WTC11 (cell line): ENCODE measurements at regions not wholly inside any gene's neighbourhood (a gene's known extent, or its start where the extent isn't known, plus 50 kb on each side); places are given as distances from the start of the nearest gene placed in this dataset.

ENCODE experiments used
- ATAC-seq: fragments of 200-7000 bp; cut with Tn5 transposase; 2 replicates; pipeline ENCODE4 v1.10.0; 2021; ENCODE audit warnings: mild to moderate bottlenecking, moderate library complexity
- CTCF ChIA-PET: fragments of 300-600 bp; sonication (Branson Sonifier 250); formaldehyde crosslinking; loops from one replicate; lab custom pipeline; 2021; ENCODE audit warnings: antibody characterized with exemption; lab: Charles Lee
- POLR2A ChIA-PET: fragments of 350-600 bp; sonication (Branson Sonifier 250); formaldehyde crosslinking; loops from one replicate; lab custom pipeline; 2021; ENCODE audit warnings: antibody characterized with exemption; lab: Charles Lee
- DNase-seq: peaks from one replicate; pipeline ENCODE4 v3.0.0; 2021; ENCODE audit warnings: low spot score
- H3K27ac Mint-ChIP-seq: 2 replicates; pipeline ENCODE4 v1.8.0; 2021; ENCODE audit warnings: mixed read lengths
- H3K27me3 Mint-ChIP-seq: 2 replicates; pipeline ENCODE4 v1.8.0; 2021; ENCODE audit warnings: low read depth, mild to moderate bottlenecking, moderate library complexity, mixed read lengths
- H3K36me3 Mint-ChIP-seq: 2 replicates; pipeline ENCODE4 v1.8.0; 2021; ENCODE audit warnings: mixed read lengths
- H3K4me1 Mint-ChIP-seq: 2 replicates; pipeline ENCODE4 v1.8.0; 2022; ENCODE audit warnings: mixed read lengths
- H3K4me3 Mint-ChIP-seq: 2 replicates; pipeline ENCODE4 v1.8.0; 2021; ENCODE audit warnings: mild to moderate bottlenecking, moderate library complexity, mixed read lengths
- H3K9me3 Mint-ChIP-seq: 2 replicates; pipeline ENCODE4 v1.8.0; 2021; ENCODE audit warnings: mixed read lengths
- ATF1 ChIP-seq: sonication (generic); formaldehyde crosslinking; IDR thresholded peaks from 2 replicates; pipeline ENCODE4 v1.8.1; 2023; ENCODE audit warnings: mild to moderate bottlenecking, moderate library complexity, missing genetic modification reagents
- ATF3 ChIP-seq: sonication (generic); formaldehyde crosslinking; conservative IDR thresholded peaks from 2 replicates; pipeline ENCODE4 v1.8.1; 2022; ENCODE audit warnings: mild to moderate bottlenecking, missing genetic modification reagents
- JUN ChIP-seq: sonication (generic); formaldehyde crosslinking; IDR thresholded peaks from 2 replicates; pipeline ENCODE4 v1.8.0; 2023; ENCODE audit warnings: mild to moderate bottlenecking, missing genetic modification reagents
- MAX ChIP-seq: sonication (generic); formaldehyde crosslinking; IDR thresholded peaks from 2 replicates; pipeline ENCODE4 v1.8.0; 2022; ENCODE audit warnings: mild to moderate bottlenecking, missing genetic modification reagents
- MYBL2 ChIP-seq: sonication (generic); formaldehyde crosslinking; IDR thresholded peaks from 2 replicates; pipeline ENCODE4 v1.8.1; 2023; ENCODE audit warnings: mild to moderate bottlenecking, moderate library complexity, missing genetic modification reagents
- NFATC4 ChIP-seq: fragments of 250-450 bp; sonication (Bioruptor Pico); IDR thresholded peaks from 2 replicates; pipeline ENCODE4 v1.9.0; 2021; ENCODE audit warnings: mild to moderate bottlenecking
- NR1H2 ChIP-seq: sonication (generic); formaldehyde crosslinking; IDR thresholded peaks from 2 replicates; pipeline ENCODE4 v1.9.0; 2021; ENCODE audit warnings: mild to moderate bottlenecking, moderate library complexity, missing genetic modification reagents
- PRDM15 ChIP-seq: sonication (generic); formaldehyde crosslinking; IDR thresholded peaks from 2 replicates; pipeline ENCODE4 v1.8.0; 2022; ENCODE audit warnings: missing genetic modification reagents
- SOX15 ChIP-seq: fragments of 250-450 bp; sonication (Bioruptor Pico); IDR thresholded peaks from 2 replicates; pipeline ENCODE4 v1.9.0; 2021; ENCODE audit warnings: mild to moderate bottlenecking
- TEAD1 ChIP-seq: sonication (generic); formaldehyde crosslinking; IDR thresholded peaks from 2 replicates; pipeline ENCODE4 v1.8.0; 2022; ENCODE audit warnings: mild to moderate bottlenecking, missing genetic modification reagents
- TEAD4 ChIP-seq: sonication (generic); formaldehyde crosslinking; IDR thresholded peaks from 2 replicates; pipeline ENCODE4 v1.8.0; 2022; ENCODE audit warnings: mild to moderate bottlenecking, missing genetic modification reagents
- TP53 ChIP-seq: sonication (generic); formaldehyde crosslinking; IDR thresholded peaks from 2 replicates; pipeline ENCODE4 v1.8.1; 2023; ENCODE audit warnings: mild to moderate bottlenecking, missing genetic modification reagents
- USF2 ChIP-seq: sonication (generic); formaldehyde crosslinking; IDR thresholded peaks from 2 replicates; pipeline ENCODE4 v1.8.1; 2023; ENCODE audit warnings: mild to moderate bottlenecking, missing genetic modification reagents, moderate library complexity
- ZNF219 ChIP-seq: sonication (generic); formaldehyde crosslinking; IDR thresholded peaks from 2 replicates; pipeline ENCODE4 v1.8.0; 2023; ENCODE audit warnings: missing genetic modification reagents, mild to moderate bottlenecking, borderline replicate concordance
- ZNF281 ChIP-seq: sonication (generic); formaldehyde crosslinking; IDR thresholded peaks from 2 replicates; pipeline ENCODE4 v1.8.0; 2023; ENCODE audit warnings: mild to moderate bottlenecking, missing genetic modification reagents
- ZNF396 ChIP-seq: fragments of 250-450 bp; sonication (Bioruptor Pico); IDR thresholded peaks from 2 replicates; pipeline ENCODE4 v1.8.0; 2021; ENCODE audit warnings: mild to moderate bottlenecking, moderate library complexity, borderline replicate concordance
- ZNF532 ChIP-seq: fragments of 250-450 bp; sonication (Bioruptor Pico); IDR thresholded peaks from 2 replicates; pipeline ENCODE4 v1.9.0; 2021; ENCODE audit warnings: mild to moderate bottlenecking, borderline replicate concordance
- TF ChIP-seq, protein P1 (sequence below): sonication (generic); formaldehyde crosslinking; IDR thresholded peaks from 2 replicates; pipeline ENCODE4 v1.8.1; 2022; ENCODE audit warnings: low read depth, mild to moderate bottlenecking, moderate library complexity, missing genetic modification reagents, borderline replicate concordance
- TF ChIP-seq, protein P2 (sequence below): sonication (generic); formaldehyde crosslinking; IDR thresholded peaks from 2 replicates; pipeline ENCODE4 v1.8.1; 2022; ENCODE audit warnings: missing genetic modification reagents, borderline replicate concordance
- TF ChIP-seq, protein P3 (sequence below): sonication (generic); formaldehyde crosslinking; IDR thresholded peaks from 2 replicates; pipeline ENCODE4 v1.8.0; 2023; ENCODE audit warnings: missing genetic modification reagents

DNA sequence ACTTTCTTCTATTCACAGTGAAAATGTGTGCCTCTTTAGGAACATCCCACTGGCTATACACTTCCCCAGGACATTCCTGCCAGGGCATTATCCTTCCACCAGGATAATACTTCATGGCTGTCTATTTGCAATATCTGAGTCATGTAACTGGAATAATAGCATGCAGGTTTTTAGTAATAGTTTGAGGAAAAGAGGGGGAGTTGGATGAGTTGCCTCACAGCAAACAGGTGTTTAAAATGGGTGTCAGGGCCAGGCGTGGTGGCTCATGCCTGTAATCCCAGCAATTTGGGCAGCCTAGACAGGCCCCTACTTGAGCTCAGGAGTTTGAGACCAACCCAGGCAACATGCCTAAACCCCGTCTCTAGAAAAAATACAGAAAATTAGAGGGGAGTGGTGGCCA, 585.9 kb downstream of the DIPK2A start:
- POLR2A ChIA-PET: no interaction called here
- TF ChIP-seq MYBL2 (CRISPR knock-in tag) (no peak), JUN (CRISPR knock-in tag) (no peak), ZNF396 (CRISPR knock-in tag) (no peak), ZNF281 (CRISPR knock-in tag) (no peak), ATF3 (CRISPR knock-in tag) (no peak), ZNF532 (no peak), NFATC4 (CRISPR knock-in tag) (no peak), TP53 (CRISPR knock-in tag) (no peak), MAX (CRISPR knock-in tag) (no peak), PRDM15 (CRISPR knock-in tag) (no peak)
- TF ChIP-seq, all 79 proteins: peak for 0
- Mint-ChIP-seq H3K4me1 (peaks cover 16% of the 10 kb centered on the region), H3K27ac (no peak overlapping the region), H3K27me3 (no peaks in the 10 kb centered on the region), H3K4me3 (no peak overlapping the region), H3K36me3 (no peaks in the 10 kb centered on the region), H3K9me3 (no peaks in the 10 kb centered on the region)
- ATAC-seq (no peak), DNase-seq (no peak)
- CTCF ChIA-PET: no interaction called here

GRCh38 chr3:144564011-144564410, 592.4 kb downstream of the DIPK2A start:
- H3K27ac Mint-ChIP-seq: no peak overlapping the region
- no peaks in the 10 kb centered on the region for H3K27me3 Mint-ChIP-seq
- no peak for TF ChIP-seq TEAD4 (CRISPR knock-in tag)
- TF ChIP-seq NR1H2: no peak
- no peak for TF ChIP-seq ATF1 (CRISPR knock-in tag)
- TF ChIP-seq, protein P1, sequence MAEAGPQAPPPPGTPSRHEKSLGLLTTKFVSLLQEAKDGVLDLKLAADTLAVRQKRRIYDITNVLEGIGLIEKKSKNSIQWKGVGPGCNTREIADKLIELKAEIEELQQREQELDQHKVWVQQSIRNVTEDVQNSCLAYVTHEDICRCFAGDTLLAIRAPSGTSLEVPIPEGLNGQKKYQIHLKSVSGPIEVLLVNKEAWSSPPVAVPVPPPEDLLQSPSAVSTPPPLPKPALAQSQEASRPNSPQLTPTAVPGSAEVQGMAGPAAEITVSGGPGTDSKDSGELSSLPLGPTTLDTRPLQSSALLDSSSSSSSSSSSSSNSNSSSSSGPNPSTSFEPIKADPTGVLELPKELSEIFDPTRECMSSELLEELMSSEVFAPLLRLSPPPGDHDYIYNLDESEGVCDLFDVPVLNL (CRISPR knock-in tag): no peak
- TF ChIP-seq, protein P2, sequence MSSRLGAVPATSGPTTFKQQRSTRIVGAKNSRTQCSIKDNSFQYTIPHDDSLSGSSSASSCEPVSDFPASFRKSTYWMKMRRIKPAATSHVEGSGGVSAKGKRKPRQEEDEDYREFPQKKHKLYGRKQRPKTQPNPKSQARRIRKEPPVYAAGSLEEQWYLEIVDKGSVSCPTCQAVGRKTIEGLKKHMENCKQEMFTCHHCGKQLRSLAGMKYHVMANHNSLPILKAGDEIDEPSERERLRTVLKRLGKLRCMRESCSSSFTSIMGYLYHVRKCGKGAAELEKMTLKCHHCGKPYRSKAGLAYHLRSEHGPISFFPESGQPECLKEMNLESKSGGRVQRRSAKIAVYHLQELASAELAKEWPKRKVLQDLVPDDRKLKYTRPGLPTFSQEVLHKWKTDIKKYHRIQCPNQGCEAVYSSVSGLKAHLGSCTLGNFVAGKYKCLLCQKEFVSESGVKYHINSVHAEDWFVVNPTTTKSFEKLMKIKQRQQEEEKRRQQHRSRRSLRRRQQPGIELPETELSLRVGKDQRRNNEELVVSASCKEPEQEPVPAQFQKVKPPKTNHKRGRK (CRISPR knock-in tag): no peak
- no peak for TF ChIP-seq SOX15 (CRISPR knock-in tag)
- TF ChIP-seq, protein P3, sequence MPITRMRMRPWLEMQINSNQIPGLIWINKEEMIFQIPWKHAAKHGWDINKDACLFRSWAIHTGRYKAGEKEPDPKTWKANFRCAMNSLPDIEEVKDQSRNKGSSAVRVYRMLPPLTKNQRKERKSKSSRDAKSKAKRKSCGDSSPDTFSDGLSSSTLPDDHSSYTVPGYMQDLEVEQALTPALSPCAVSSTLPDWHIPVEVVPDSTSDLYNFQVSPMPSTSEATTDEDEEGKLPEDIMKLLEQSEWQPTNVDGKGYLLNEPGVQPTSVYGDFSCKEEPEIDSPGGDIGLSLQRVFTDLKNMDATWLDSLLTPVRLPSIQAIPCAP: no peak
- TF ChIP-seq ZNF219 (CRISPR knock-in tag): no peak
- no peak for TF ChIP-seq USF2
- TF ChIP-seq TEAD1 (CRISPR knock-in tag): no peak

More at GRCh38 chr3:144564011-144564410, 592.4 kb downstream of the DIPK2A start:
- no peak overlapping the region for H3K4me3 Mint-ChIP-seq
- ATAC-seq: no peak
- CTCF ChIA-PET: no interaction called here
- POLR2A ChIA-PET: no interaction called here
- H3K4me1 Mint-ChIP-seq: no peaks in the 10 kb centered on the region
- peaks cover 7% of the 10 kb centered on the region; the same call in 1 of the 2 replicates for H3K9me3 Mint-ChIP-seq
- no peaks in the 10 kb centered on the region for H3K36me3 Mint-ChIP-seq
- DNase-seq: no peak
